BLaER1 treated with 17β-estradiol and CSF1 and Interleukin-3, amounts not matched to agents 10 nM and 100 nM (cell line): ENCODE measurements at regions not wholly inside any gene's neighbourhood (a gene's known extent, or its start where the extent isn't known, plus 50 kb on each side); places are given as distances from the start of the nearest gene placed in this dataset.
"Not testable (repeated sequence)": the region's sequence is repeated elsewhere in the genome, so short reads cannot be mapped to it uniquely, and the experiment has no call there.

ENCODE experiments used
- H3K27ac ChIP-seq, 11 experiments: shearing (Covaris generic); formaldehyde crosslinking; 2 replicates each; pipeline ENCODE4 v1.8.1; 2022
- H3K27me3 ChIP-seq, 11 experiments: shearing (Covaris generic); formaldehyde crosslinking; 2 replicates each; pipeline ENCODE4 v1.8.1; 2022
- H3K36me3 ChIP-seq, 11 experiments: shearing (Covaris generic); formaldehyde crosslinking; 2 replicates each; pipeline ENCODE4 v1.8.1; 2022
- H3K4me1 ChIP-seq, 10 experiments: shearing (Covaris generic); formaldehyde crosslinking; 2 replicates each; pipeline ENCODE4 v1.8.1; 2022
- H3K4me2 ChIP-seq, 11 experiments: shearing (Covaris generic); formaldehyde crosslinking; 2 replicates each; pipeline ENCODE4 v1.8.1; 2022
- H3K4me3 ChIP-seq, 10 experiments: shearing (Covaris generic); formaldehyde crosslinking; 2 replicates each; pipeline ENCODE4 v1.8.1; 2022
- H3K9ac ChIP-seq, 11 experiments: shearing (Covaris generic); formaldehyde crosslinking; 2 replicates each; pipeline ENCODE4 v1.8.1; 2022
- H3K9me3 ChIP-seq, 11 experiments: shearing (Covaris generic); formaldehyde crosslinking; replicated peaks in 1 of 11; 2 replicates each; pipeline ENCODE4 v1.8.1; 2022
- H4K20me1 ChIP-seq, 11 experiments: shearing (Covaris generic); formaldehyde crosslinking; 2 replicates each; pipeline ENCODE4 v1.8.1; 2022
- Cebpa-rat ChIP-seq, 11 experiments: shearing (Covaris generic); IDR thresholded peaks; 2 replicates each; pipeline ENCODE4 v1.8.1; 2022

GRCh38 chr1:199020904-199021303 lies 382.1 kb downstream of the PTPRC start:
- H3K27me3 ChIP-seq = no peaks in the 10 kb centered on the region
- H3K9ac ChIP-seq = no peak overlapping the region
- H3K27ac ChIP-seq = peak overlapping the region in 6 of 11 experiments; percentile 47 to 69 (median 55); a peak in 11 of 22 replicates
- peaks cover 0 to 22% (median 14%) of the 10 kb centered on the region in 10 experiments; a peak in 17 of 20 replicates for H3K4me1 ChIP-seq
- no peak overlapping the region for H3K4me3 ChIP-seq
- H3K9me3 ChIP-seq = peaks cover 4 to 28% (median 14%) of the 10 kb centered on the region in 11 experiments; a peak in 19 of 22 replicates
- no peaks in the 10 kb centered on the region for H3K36me3 ChIP-seq
- no peak for TF ChIP-seq Cebpa-rat (IDR thresholded peaks at IDR 0.05)
- peak overlapping the region; percentile 4 to 62 (median 53); a peak in 19 of 22 replicates for H3K4me2 ChIP-seq
- H4K20me1 ChIP-seq = no peaks in the 10 kb centered on the region

- TF ChIP-seq Cebpa-rat (IDR thresholded peaks at IDR 0.05) = no peak
- Histone ChIP-seq H3K4me3 (no peak overlapping the region), H3K9ac (no peak overlapping the region), H3K4me1 (peaks cover 3 to 53% (median 25%) of the 10 kb centered on the region in 10 experiments; a peak in 16 of 20 replicates), H3K9me3 (peaks cover 25 to 60% (median 45%) of the 10 kb centered on the region in 11 experiments), H3K36me3 (peaks cover 0 to 7% (median 0%) of the 10 kb centered on the region in 11 experiments; a peak in 2 of 22 replicates), H3K4me2 (peak overlapping the region in 8 of 11 experiments; percentile 11 to 47 (median 36); a peak in 12 of 22 replicates), H3K27ac (no peak overlapping the region; a peak in 1 of 22 replicates), H4K20me1 (no peaks in the 10 kb centered on the region), H3K27me3 (no peaks in the 10 kb centered on the region)
Observed at GRCh38 chr1:199029401-199029800, 390.6 kb downstream of the PTPRC start.

- H3K4me1 ChIP-seq = peaks cover 3 to 58% (median 25%) of the 10 kb centered on the region in 10 experiments; a peak in 16 of 20 replicates
- peak overlapping the region in 6 of 11 experiments; percentile 11 to 47 (median 36); a peak in 6 of 22 replicates for H3K4me2 ChIP-seq
- H3K4me3 ChIP-seq = no peak overlapping the region
- H3K9me3 ChIP-seq = peaks cover 26 to 65% (median 48%) of the 10 kb centered on the region in 11 experiments
- peaks cover 0 to 7% (median 0%) of the 10 kb centered on the region in 11 experiments; a peak in 2 of 22 replicates for H3K36me3 ChIP-seq
- no peaks in the 10 kb centered on the region for H4K20me1 ChIP-seq
- no peak for TF ChIP-seq Cebpa-rat (IDR thresholded peaks at IDR 0.05)
- no peak overlapping the region for H3K9ac ChIP-seq
- H3K27me3 ChIP-seq = no peaks in the 10 kb centered on the region
- no peak overlapping the region; a peak in 1 of 22 replicates for H3K27ac ChIP-seq
Observed at GRCh38 chr1:199029855-199030254, 391.0 kb downstream of the PTPRC start.

- peaks cover 3 to 65% (median 28%) of the 10 kb centered on the region in 10 experiments; a peak in 16 of 20 replicates for H3K4me1 ChIP-seq
- not testable (repeated sequence) for H3K4me2 ChIP-seq, H3K27me3 ChIP-seq, H3K36me3 ChIP-seq, H3K27ac ChIP-seq, H3K4me3 ChIP-seq, H4K20me1 ChIP-seq, H3K9ac ChIP-seq
- peaks cover 26 to 72% (median 55%) of the 10 kb centered on the region in 11 experiments for H3K9me3 ChIP-seq
Observed at GRCh38 chr1:199030541-199030940, 391.7 kb downstream of the PTPRC start.

- not testable (repeated sequence) for H4K20me1 ChIP-seq, H3K36me3 ChIP-seq, H3K27ac ChIP-seq, H3K9ac ChIP-seq, H3K27me3 ChIP-seq
- H3K4me1 ChIP-seq = peaks cover 3 to 71% (median 31%) of the 10 kb centered on the region in 10 experiments; a peak in 16 of 20 replicates
- H3K4me2 ChIP-seq = peak overlapping the region in 1 of 11 experiments; percentile 15; a peak in 1 of 22 replicates
- peak overlapping the region in 1 of 10 experiments; percentile 1; a peak in 1 of 20 replicates for H3K4me3 ChIP-seq
- H3K9me3 ChIP-seq = peaks cover 26 to 72% (median 56%) of the 10 kb centered on the region in 11 experiments
Observed at GRCh38 chr1:199031170-199031569, 392.3 kb downstream of the PTPRC start.

- Histone ChIP-seq H3K27ac (peak overlapping the region in 2 of 11 experiments; percentile 12 to 44; a peak in 2 of 22 replicates), H3K9me3 (peaks cover 30 to 77% (median 65%) of the 10 kb centered on the region in 11 experiments), H3K4me1 (peaks cover 3 to 72% (median 31%) of the 10 kb centered on the region in 10 experiments; a peak in 16 of 20 replicates), H3K4me2 (peak overlapping the region in 6 of 11 experiments; percentile 17 to 29 (median 22); a peak in 6 of 22 replicates), H3K4me3 (peak overlapping the region in 1 of 10 experiments; percentile 7; a peak in 2 of 20 replicates)
- not testable (repeated sequence) for H3K36me3 ChIP-seq, H3K9ac ChIP-seq, H3K27me3 ChIP-seq, H4K20me1 ChIP-seq
Observed at GRCh38 chr1:199032479-199032878, 393.6 kb downstream of the PTPRC start.

GRCh38 chr1:199033661-199034060 lies 394.8 kb downstream of the PTPRC start:
- Histone ChIP-seq H4K20me1 (no peaks in the 10 kb centered on the region), H3K4me2 (peak overlapping the region in 4 of 11 experiments; percentile 13 to 38 (median 22); a peak in 8 of 22 replicates), H3K36me3 (peaks cover 0 to 11% (median 0%) of the 10 kb centered on the region in 11 experiments; a peak in 4 of 22 replicates), H3K27ac (peak overlapping the region in 1 of 11 experiments; percentile 28; a peak in 1 of 22 replicates), H3K9ac (no peak overlapping the region), H3K9me3 (peaks cover 36 to 80% (median 69%) of the 10 kb centered on the region in 11 experiments), H3K4me1 (peaks cover 3 to 73% (median 31%) of the 10 kb centered on the region in 10 experiments; a peak in 16 of 20 replicates), H3K27me3 (no peaks in the 10 kb centered on the region), H3K4me3 (no peak overlapping the region)
- no peak for TF ChIP-seq Cebpa-rat (IDR thresholded peaks at IDR 0.05)

- Histone ChIP-seq H4K20me1 (no peaks in the 10 kb centered on the region), H3K9ac (no peak overlapping the region), H3K4me1 (peaks cover 23 to 74% (median 47%) of the 10 kb centered on the region in 10 experiments), H3K4me3 (no peak overlapping the region; a peak in 1 of 20 replicates), H3K9me3 (peaks cover 12 to 50% (median 42%) of the 10 kb centered on the region in 11 experiments; a peak in 21 of 22 replicates), H3K27ac (peak overlapping the region in 2 of 11 experiments; percentile 75 to 89; a peak in 1 of 22 replicates), H3K36me3 (peaks cover 0 to 12% (median 0%) of the 10 kb centered on the region in 11 experiments; a peak in 2 of 22 replicates), H3K27me3 (no peaks in the 10 kb centered on the region), H3K4me2 (0 out of 22 replicates have a peak overlapping the region, but pooled peaks of 1 of the 11 experiments have one; percentile 18)
- TF ChIP-seq Cebpa-rat (IDR thresholded peaks at IDR 0.05) = no peak
Observed at GRCh38 chr1:199038156-199038555, 399.3 kb downstream of the PTPRC start.
